ENCODE measurements at regions not wholly inside any gene's neighbourhood (a gene's known extent, or its start where the extent isn't known, plus 50 kb on each side); places are given as distances from the start of the nearest gene placed in this dataset.

DNA sequence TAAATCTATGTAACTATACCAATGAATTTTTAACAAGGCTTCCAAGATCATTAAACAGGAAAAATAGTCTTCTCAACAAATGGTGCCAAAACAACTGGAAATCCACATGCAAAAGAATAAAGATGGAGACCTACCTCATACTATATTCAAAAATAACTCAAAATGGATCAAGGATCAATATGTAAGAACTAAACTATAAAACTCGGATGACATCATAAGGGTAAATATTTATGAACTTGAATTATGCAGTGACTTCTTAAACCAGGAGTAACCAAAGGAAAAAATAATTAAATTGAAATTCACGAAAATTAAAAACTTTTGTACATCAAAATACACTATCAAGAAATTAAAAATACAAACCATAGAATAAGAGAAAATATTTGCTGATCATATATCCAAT lies 728.7 kb upstream of the GHITM start:
- Histone ChIP-seq H2BK20ac (ENCODE audit: low read length) (no peak overlapping the region), H3K14ac (ENCODE audit: insufficient read length) (no peak overlapping the region), H3K18ac (ENCODE audit: extremely low read depth, low read length) (no peak overlapping the region), H4K8ac (ENCODE audit: extremely low read depth, insufficient read depth, low read length) (no peak overlapping the region), H3K23me2 (ENCODE audit: low read depth, low read length) (no peaks in the 10 kb centered on the region), H3K27ac (ENCODE audit: low read depth, low read length) (no peak overlapping the region), H3K56ac (replicated peaks; ENCODE audit: insufficient read length, low read depth, low read length) (no peak overlapping the region), H3K36me3 (ENCODE audit: control insufficient read depth in 2 of 4, insufficient read depth in 4 of 4, low read length in 3 of 4) (no peaks in the 10 kb centered on the region), H3K79me1 (ENCODE audit: low read depth, low read length) (no peaks in the 10 kb centered on the region), H3K23ac (ENCODE audit: insufficient read length) (no peak overlapping the region), H3K79me2 (ENCODE audit: control insufficient read depth in 1 of 2, insufficient read depth in 2 of 2, low read length in 2 of 2) (no peaks in the 10 kb centered on the region), H3K9me3 (ENCODE audit: insufficient read depth in 2 of 2, low read depth in 1 of 2, low read length in 1 of 2) (no peaks in the 10 kb centered on the region), H3K4me3 (ENCODE audit: extremely low read depth in 1 of 4, insufficient read depth in 2 of 4, low read depth in 3 of 4, low read length in 4 of 4) (no peak overlapping the region), H2AK5ac (ENCODE audit: low read depth, low read length) (no peak overlapping the region), H3K4ac (replicated peaks; ENCODE audit: insufficient read length, low read depth, low read length) (no peak overlapping the region), H2BK5ac (ENCODE audit: low read depth, low read length) (no peak overlapping the region), H3K9ac (replicated peaks in 1 of 4; ENCODE audit: extremely low read depth in 1 of 4, low read depth in 3 of 4, low read length in 3 of 4) (no peak overlapping the region), H3K27me3 (replicated peaks in 1 of 4; ENCODE audit: control insufficient read depth in 3 of 4, extremely low read depth in 1 of 4, insufficient read depth in 3 of 4, low read length in 3 of 4) (no peaks in the 10 kb centered on the region), H4K5ac (ENCODE audit: insufficient read length, low read depth, low read length) (no peak overlapping the region), H2BK15ac (ENCODE audit: low read length) (no peak overlapping the region), H2BK12ac (ENCODE audit: low read depth, low read length) (no peak overlapping the region), H4K20me1 (replicated peaks in 1 of 2; ENCODE audit: control insufficient read depth in 1 of 2, insufficient read depth in 2 of 2, low read length in 2 of 2) (no peaks in the 10 kb centered on the region), H3K4me2 (ENCODE audit: insufficient read depth in 1 of 2, low read depth in 2 of 2, low read length in 2 of 2) (no peak overlapping the region), H4K91ac (replicated peaks; ENCODE audit: insufficient read length, low read length) (no peak overlapping the region), H3K4me1 (replicated peaks in 1 of 4; ENCODE audit: control insufficient read depth in 3 of 4, insufficient read depth in 4 of 4, low read length in 3 of 4) (no peaks in the 10 kb centered on the region), H2BK120ac (replicated peaks; ENCODE audit: low read depth, low read length) (no peak overlapping the region), H2AFZ (ENCODE audit: low read length) (no peak overlapping the region)
- DNase-seq (ENCODE audit: low read depth in 1 of 2, low spot score in 2 of 2) (no peak), FAIRE-seq (no peak)
- TF ChIP-seq TBP (IDR thresholded peaks at IDR 0.05; ENCODE audit: low read depth, low read length) (no peak), TEAD4 (IDR thresholded peaks at IDR 0.05; ENCODE audit: low read depth, low read length) (no peak), CREB1 (IDR thresholded peaks at IDR 0.05) (no peak), EP300 (IDR thresholded peaks at IDR 0.05; ENCODE audit: borderline replicate concordance in 1 of 2, low read depth in 2 of 2, low read length in 2 of 2) (no peak), ASH2L (IDR thresholded peaks at IDR 0.05; ENCODE audit: low read length) (no peak)
- ChIA-PET POLR2A (ENCODE audit: partially characterized antibody) (no interaction called here), CTCF (ENCODE audit: partially characterized antibody) (no interaction called here)
- 96% methylated on average over 2 of the region's 2 CpGs; no CpG with 5 or more reads in 1 of the 2 experiments for WGBS, 2 experiments (ENCODE audit: extremely low coverage in 1 of 2, insufficient coverage in 1 of 2, insufficient read length in 1 of 2, insufficient replicate concordance in 2 of 2, low coverage in 1 of 2, low lambda C conversion rate in 2 of 2, missing lambda C conversion rate in 1 of 2)
